C4-2B (cell line): ENCODE measurements at regions not wholly inside any gene's neighbourhood (a gene's known extent, or its start where the extent isn't known, plus 50 kb on each side); places are given as distances from the start of the nearest gene placed in this dataset.

Experiments used
- CTCF ChIP-seq: fragments of 450-650 bp; conservative IDR thresholded peaks from 2 replicates; pipeline ENCODE4 v1.5.1; 2017; ENCODE audit warnings: mild to moderate bottlenecking
- ZFX ChIP-seq: fragments of 450-650 bp; IDR thresholded peaks from 2 replicates; pipeline ENCODE4 v1.6.1; 2017

- TF ChIP-seq CTCF (no peak), ZFX (no peak)
Observed at GRCh38 chr4:138672393-138672976, 343.1 kb upstream of the NOCT start.
